HG02981 (cell line): ENCODE measurements at regions not wholly inside any gene's neighbourhood (a gene's known extent, or its start where the extent isn't known, plus 50 kb on each side); places are given as distances from the start of the nearest gene placed in this dataset.

Experiments
- ATAC-seq: cut with Tn5 transposase; IDR thresholded peaks from one replicate; pipeline ENCODE4 v1.9.1; 2021; ENCODE audit warnings: mild to moderate bottlenecking, moderate library complexity; ENCODE audit not compliant: unreplicated experiment

- ATAC-seq: no peak
Measured at GRCh38 chr18:67926929-67927864, 410.7 kb upstream of the DSEL start.

- ATAC-seq: no peak
Measured at GRCh38 chr18:67924656-67925055, 408.1 kb upstream of the DSEL start.

GRCh38 chr18:67919316-67919715, 402.8 kb upstream of the DSEL start:
- ATAC-seq: no peak

- no peak for ATAC-seq
Measured at GRCh38 chr18:67916097-67916496, 399.6 kb upstream of the DSEL start.

GRCh38 chr18:67913040-67913439, 396.5 kb upstream of the DSEL start:
- no peak for ATAC-seq

- no peak for ATAC-seq
Measured at GRCh38 chr18:67901573-67901972, 385.1 kb upstream of the DSEL start.

- ATAC-seq: no peak
Measured at GRCh38 chr18:67896451-67896850, 379.9 kb upstream of the DSEL start.

- no peak for ATAC-seq
Measured at GRCh38 chr18:67893916-67894315, 377.4 kb upstream of the DSEL start.

GRCh38 chr18:67876871-67877270, 360.4 kb upstream of the DSEL start:
- no peak for ATAC-seq

GRCh38 chr18:67875944-67876343, 359.4 kb upstream of the DSEL start:
- ATAC-seq: no peak

- no peak for ATAC-seq
Measured at GRCh38 chr18:67875060-67875459, 358.5 kb upstream of the DSEL start.

GRCh38 chr18:67865400-67865799, 348.9 kb upstream of the DSEL start:
- no peak for ATAC-seq

GRCh38 chr18:67864677-67865340, 348.3 kb upstream of the DSEL start:
- no peak for ATAC-seq

- no peak for ATAC-seq
Measured at GRCh38 chr18:67862069-67862468, 345.5 kb upstream of the DSEL start.

- ATAC-seq: no peak
Measured at GRCh38 chr18:67854340-67854739, 337.8 kb upstream of the DSEL start.

- ATAC-seq: no peak
Measured at GRCh38 chr18:67846422-67847098, 330.0 kb upstream of the DSEL start.

GRCh38 chr18:67845035-67845434, 328.5 kb upstream of the DSEL start:
- ATAC-seq: no peak

GRCh38 chr18:67840379-67840778, 323.9 kb upstream of the DSEL start:
- no peak for ATAC-seq

GRCh38 chr18:67818432-67818831, 301.9 kb upstream of the DSEL start:
- no peak for ATAC-seq

GRCh38 chr18:67815280-67815679, 298.8 kb upstream of the DSEL start:
- no peak for ATAC-seq

- no peak for ATAC-seq
Measured at GRCh38 chr18:67813380-67814028, 297.0 kb upstream of the DSEL start.
